NCI-H748 (cell line): ENCODE measurements at regions not wholly inside any gene's neighbourhood (a gene's known extent, or its start where the extent isn't known, plus 50 kb on each side); places are given as distances from the start of the nearest gene placed in this dataset.

Experiments used
- DNase-seq: peaks from one replicate; lab custom pipeline; 2025; ENCODE audit not compliant: unreplicated experiment; lab: John Stamatoyannopoulos, UW

DNA sequence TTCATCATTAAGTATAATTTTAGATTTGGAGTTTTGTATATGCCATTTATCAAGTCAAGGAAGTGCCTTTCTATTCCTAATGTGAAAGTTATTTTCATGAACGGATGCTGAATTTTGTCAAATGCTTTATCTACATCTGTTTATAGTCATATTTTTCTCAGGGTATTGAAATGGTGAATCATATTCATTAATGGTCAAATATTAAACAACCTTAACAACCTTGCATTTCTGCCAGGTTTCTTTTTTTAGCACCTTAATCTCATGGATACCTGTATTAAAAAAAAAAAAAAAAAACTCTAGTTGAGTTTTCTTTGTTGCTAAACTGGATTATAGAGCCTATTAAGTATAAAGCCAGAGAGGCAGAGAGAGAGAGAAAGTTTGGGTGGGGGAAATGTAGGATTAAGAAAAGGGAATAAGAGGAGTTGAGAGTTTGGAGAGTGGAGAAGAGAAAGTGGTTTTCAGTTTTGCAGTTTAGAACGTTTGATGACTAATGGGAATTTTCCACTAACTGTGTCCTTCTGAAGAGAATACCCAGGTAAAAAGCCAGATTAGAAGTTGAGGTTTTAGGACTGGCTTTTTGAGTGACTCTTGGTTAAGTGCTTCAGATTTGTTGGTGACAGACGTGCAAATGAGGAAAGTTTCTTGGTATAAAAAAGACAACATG, 305.0 kb downstream of the HLX start:
- no peak for DNase-seq

DNA sequence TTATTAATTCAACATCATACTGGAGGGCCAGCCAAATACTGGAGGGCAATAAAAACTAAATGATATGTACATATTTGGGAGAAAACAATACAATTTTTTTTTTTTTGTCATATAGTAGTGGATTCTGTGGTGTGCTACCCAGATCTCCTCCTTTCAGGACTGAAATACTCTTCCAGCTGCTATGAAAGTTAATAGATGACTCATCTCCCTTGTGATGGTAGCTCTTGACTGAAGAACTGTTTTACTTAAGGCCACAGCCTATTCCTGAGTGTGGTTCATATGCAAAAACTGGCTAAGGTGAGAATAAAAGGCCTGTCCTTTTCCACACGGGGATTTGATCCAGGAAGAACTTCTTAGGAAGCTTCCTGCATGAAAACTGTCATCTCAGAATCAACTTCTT, 307.9 kb downstream of the HLX start:
- DNase-seq = no peak

DNA sequence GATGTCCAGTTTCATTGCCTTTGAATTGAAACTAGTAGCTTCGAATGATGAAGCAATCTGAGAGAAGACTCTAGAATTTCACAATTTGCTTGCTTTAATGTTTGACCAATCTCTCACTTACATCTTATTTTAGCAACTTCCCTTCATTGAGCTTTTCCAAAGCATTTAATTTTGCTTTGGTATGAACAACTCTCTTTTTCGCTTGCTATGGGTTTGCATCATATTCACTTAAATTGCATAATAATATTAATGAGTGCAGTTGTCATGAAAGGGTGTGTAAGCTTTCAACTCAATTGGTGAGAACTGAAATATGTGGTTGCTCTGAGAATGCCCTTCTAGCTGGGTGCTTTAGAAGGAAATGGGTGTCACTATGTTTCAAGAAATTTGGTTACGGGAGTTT, 309.2 kb downstream of the HLX start:
- no peak for DNase-seq

DNA sequence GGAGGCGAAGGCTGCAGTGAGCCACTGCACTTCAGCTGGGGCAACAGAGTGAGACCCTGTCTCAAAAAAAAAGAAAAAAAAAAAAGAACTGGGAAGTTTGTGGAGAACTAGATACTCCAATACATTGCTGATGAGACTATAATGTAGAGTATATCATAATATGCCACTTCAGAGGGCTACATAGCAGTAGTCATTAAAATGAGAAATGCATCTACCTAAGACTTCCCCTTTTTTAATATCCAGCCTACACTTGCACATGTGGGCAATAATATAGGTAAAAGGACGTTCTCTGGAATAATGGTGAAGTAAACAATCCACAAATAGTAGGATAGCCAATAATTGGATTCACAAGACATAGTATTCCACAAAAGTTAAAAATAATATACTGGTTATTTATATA, 311.0 kb downstream of the HLX start:
- DNase-seq = no peak

DNA sequence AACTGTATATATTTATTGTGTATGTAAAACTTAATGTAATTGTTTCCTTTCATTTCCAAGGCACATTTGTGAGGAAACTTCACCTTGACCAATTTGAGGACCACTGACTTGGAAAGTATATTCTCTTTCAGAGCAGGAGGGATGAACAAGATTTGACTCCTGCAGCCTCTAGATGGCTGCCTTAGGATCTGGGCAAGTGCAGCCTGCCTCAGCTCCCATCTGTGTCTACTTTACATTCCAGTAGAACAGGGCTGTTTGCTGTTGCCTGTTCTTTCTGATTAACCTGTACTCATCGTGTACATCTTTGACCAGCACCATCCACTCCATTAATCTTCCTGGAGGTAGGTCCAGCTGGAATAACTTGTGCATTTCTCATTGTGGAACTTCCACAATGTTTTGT, 312.8 kb downstream of the HLX start:
- DNase-seq = no peak

DNA sequence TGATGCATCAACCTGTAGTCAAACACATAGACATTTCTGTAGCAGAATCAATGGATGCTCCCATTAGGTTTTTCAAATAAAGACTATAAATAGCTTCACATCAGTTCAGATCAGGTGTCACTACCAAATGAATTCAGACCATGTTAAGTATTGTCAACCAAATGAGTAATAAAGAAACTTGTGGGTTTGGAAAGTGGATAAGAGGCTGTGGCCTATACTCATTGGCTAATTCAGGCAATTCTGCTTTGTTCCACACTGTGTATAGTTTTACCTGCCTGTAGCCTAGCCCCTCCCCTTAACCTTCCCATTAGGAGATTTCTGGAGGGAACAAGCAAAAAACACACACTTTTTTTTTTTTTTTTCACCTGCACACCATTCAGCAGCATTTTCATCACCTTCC, 321.2 kb downstream of the HLX start:
- no peak for DNase-seq

DNA sequence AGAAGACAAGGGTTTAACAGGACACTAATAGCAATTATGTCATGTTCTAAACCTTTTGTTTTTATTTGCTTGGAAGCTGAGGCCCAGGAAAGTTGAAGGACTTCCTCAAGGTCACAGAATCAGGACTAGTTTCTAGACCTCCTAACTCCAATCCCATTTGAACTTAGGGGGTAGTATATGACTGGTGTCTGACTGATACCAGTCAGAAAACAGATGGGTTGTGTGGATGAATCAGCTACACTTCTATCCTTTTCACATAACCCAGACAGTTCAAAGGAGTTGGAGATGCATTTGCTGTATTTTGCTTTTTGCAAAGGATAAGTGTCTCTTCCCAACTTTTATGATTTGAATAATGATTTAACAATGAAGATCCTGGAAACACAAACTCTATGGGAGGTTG, 322.5 kb downstream of the HLX start:
- DNase-seq = no peak

DNA sequence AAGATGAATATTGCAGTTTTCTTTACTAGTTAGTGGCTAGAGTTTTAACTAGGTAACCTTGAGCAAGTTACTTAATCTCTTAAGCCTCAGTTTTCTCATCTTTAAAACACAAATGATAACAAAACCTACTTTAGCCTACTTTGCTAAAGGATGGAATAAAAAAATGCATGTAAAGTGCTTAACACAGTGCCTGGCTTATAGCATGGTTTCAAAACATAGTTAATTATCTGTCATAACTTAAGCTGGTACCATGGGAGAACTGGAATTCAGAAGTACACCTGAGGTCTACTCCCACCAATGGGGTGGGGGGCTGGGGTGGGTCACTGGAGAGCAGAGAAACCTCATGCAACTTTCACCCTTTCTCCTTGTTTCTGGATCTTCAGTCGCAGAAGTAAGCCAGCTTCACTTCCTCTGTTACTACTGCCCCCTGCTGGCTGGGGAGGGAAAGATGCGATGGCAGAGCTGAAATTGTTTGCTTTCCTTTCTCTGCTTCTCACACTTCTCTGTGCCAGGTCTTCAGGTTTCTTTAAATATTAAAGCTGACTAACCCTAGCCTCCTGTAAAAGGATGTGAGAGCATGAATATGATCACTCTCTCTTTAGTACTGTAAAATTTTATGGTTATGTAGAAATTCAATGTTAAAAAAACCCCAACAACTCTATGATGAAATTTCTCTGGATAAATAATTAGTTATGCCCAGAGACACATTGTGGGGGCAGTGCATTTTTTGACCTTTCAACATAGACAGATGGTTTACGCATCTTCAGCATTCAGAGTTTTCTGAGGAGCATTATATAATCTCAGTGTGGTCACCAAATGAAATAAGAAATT, 324.2 kb downstream of the HLX start:
- peak; percentile 58 for DNase-seq

DNA sequence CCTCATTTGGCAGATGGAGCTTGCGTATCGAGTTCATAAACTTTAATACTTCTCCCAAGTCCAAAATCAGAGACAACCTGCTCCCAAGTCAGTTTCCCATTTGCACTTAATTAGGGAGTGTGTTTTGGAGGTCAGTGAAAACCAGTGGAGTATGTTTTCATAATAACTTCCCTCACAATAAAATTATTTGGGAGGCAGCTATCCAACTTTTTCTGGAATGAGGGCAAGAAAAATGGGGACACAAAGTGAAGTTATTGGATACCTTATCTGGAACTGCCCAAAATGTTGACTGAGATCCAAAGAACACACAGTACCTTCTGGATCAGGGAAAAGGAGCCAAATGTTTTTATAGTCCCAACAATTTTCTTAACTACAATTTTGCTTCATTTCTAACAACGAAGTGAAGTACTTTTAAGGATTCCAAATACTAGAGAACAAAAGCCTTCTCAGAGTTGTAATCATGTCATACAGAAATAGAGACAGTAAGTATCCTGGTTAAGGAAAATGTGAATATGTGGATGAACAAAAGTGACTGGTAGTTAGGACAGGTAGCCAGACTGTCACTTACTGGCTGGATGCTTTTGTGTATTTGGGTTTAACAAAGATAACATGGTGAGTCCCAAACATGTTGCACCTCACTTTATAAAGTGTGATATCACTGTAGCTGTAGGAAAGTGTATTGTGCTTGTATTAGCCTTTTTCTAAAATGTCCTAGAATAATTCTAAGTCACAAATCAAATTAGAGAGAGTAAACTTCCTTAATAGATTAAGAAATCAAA, 325.0 kb downstream of the HLX start:
- DNase-seq = no peak

DNA sequence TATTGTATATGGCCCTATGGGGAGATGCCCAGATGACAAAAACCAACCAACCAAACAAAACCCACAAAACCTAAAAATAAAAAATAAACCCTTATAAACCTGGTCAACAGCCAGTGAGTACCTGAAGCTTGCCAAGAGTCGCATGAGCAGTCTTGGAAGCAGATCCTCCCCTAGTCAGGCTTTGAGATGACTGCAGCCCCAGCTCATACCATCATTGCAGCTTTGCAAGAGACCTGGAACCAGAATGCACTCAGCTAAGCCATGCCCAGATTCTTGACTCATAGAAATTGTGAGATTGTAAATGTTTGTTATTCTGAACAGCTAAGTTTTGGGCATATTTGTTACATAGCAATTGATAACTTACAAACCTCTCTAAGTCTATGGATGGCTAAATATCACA, 326.8 kb downstream of the HLX start:
- no peak for DNase-seq

DNA sequence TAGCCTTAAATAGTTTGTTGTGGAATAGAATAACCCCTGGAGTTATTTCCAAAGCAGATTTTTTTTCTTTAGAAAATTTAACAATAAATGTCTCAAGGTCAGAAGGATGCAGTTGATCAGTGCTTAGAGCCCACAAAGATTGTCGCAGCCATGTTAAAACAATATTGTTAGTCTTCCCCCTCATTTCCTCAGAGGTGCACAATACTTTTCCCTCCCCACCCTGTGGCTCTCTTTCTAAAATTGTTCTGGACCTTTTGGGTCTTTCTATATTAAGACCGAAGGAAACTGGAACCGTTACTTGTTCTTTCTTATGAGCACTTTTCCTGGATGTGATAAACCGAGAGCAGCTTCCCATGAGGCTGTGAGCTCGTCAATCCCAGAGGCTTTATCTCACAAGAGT, 333.7 kb downstream of the HLX start:
- no peak for DNase-seq

DNA sequence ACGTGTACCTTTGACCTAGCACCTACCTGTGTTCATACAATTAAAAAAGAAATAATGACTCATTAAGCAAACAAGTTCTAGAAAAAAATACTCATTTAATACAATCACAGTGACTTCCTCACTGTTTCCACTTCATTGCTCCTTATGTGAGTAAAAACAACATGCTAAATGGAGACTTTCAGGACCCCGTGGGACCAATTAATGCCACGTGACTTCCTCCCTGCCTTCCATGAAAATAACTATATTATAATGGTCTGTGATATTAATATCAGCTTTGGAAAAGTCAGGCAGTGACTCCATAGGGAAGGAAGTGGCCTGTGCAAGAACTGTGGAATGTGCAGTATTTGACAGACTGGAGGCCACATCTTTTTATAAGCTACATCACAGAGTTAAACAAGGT, 337.8 kb downstream of the HLX start:
- peak; percentile 32 for DNase-seq

DNA sequence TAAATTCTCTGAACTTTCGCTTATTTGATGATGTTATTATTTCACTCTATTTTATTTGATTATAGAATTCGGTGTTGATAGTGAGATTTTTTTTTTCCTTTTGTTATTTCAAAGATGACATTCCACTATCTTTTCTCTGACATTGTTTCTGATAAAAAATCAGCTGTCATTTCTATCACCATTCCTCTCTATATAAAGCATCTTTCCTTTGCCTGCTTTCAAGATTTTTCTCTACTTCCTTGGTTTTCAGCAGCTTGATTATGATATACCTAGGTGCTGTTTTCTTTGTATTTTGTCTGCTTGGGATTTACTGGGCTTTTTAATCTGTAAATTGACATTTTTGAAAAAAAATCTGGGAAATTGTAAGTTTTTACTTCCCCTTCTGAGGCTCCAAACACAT, 344.0 kb downstream of the HLX start:
- no peak for DNase-seq

DNA sequence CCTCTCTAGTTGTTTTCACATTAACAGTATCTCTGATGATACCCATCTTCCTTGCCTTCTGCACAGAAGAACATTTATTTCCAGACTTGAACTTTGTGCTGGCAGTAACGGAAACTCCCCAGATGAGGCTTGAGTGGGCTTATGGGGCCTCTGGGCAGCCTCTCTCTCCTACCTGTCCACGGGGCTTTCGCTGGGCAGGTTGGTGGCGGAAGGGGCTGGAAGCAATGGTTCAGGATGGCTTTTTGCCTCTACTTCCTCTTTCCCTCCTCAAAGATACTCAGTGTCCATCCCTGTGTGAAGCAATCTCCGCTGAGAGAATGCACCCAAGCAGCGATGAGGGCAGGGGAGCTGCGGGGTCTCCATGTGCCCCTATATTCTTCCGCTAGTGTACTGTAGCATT, 348.2 kb downstream of the HLX start:
- no peak for DNase-seq

DNA sequence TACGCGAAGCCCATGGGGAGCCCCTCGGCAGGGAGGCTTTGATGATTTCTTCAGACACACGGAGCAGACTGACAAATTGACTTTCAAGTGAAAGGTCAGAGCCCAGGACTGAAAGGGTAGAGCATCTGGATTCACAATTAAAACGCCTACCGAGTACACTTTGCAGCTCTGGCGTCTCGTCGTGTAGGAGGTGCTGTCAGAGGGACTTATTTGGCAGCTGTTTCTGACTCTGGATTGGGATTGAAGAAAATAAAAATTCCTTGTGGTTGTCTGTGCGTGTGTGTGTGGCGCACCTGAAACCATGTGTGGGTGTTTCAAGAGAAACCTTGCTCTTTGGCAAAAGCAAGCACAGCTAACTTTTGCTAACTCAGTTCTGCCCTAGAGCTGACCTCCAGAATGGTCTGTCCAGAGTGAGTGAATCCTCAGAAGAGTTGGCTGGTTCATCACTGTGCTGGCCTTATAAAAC, 348.7 kb downstream of the HLX start:
- DNase-seq = no peak

DNA sequence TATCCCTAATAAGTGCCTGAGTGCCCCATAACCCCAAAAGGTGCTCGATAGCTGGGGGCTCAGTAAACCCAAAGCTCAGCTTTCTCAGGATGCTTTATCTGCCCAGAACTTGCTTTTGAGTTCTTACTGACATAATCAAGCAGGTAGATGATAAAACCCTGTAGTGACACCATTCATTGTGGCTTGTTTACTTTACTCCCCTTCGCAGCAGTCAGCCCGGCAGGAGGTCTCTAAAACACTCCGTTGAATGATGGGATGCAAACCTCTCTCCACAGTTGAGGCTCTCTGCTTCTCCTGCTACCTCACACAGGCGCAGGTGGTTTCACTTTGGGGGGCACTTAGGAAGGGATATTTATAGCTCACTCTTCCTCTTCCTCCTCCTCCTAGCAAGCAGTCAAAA, 349.4 kb downstream of the HLX start:
- DNase-seq = peak; percentile 89

DNA sequence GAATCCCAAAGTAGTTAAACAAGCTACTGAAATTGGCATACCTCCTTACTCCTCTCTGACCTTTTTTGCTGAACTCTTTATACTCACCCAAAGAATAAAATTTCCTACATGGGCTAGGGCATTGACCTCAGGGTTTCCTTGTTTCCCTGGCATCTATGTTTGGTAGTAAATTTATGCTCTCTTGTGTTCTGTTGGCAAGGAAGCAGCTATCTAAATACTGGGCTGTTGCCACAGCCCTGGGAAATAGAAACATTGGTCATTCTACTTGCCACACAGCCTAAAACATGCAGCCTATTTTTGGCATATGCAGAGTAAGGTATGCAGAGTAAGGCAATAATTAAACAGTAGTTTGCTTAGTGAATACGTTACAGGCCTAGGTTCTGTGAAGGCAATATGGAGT, 351.4 kb downstream of the HLX start:
- peak; percentile 23 for DNase-seq

DNA sequence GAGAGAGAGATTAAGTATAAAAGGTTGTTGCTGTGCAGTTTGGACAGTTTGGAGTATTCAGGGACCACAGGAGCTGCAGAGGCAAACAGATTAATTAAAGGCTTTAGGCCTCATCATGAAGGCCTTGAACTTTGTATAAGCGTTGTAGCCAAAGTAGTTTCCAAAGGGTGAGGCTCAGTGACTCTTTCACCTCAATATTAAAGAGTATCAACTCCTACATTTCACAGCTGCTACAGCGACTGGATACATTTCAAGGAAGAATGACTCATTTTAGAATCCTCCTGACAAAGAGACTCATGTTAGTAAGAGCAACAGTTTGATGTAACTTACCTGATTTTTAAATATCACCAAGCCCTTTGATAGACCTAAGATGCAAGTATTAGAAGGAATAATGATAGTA, 355.5 kb downstream of the HLX start:
- DNase-seq = no peak

DNA sequence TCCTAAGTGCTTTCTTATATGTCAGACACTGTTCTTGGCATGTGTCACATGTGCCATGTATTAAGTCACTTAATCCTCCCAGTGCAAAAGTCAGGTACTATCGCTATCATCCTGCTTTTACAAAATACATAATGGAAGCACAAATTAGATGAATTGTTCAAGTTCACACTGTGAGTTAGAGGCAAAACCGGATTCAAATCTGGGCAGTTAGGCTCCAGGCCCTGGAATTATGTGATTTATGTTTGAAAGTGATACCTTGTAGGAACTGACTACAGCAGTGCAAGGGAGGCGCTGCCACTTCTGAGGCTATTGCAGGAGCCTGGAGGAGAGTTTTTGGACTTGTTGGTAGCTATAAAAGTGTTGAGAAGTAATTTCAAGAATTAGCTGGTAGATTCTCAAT, 358.3 kb downstream of the HLX start:
- no peak for DNase-seq

DNA sequence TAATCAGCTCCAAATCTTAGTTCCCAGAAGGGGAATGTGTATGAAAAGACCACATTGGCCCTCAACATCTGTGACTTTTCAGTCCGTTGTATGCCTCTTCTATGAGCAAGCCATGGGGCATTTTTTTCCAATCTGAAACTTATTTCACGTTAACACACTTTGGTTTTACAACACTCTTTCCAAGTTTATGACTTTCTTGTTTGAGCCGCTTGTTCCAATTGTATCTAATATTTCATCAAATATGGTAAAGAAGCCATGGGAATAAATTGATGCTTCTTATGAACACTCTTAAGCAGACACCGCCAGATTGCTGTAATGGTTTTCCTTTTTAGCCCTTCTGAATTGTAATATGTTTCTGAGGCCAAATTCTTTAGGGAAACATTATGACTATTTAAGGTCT, 359.9 kb downstream of the HLX start:
- no peak for DNase-seq

DNA sequence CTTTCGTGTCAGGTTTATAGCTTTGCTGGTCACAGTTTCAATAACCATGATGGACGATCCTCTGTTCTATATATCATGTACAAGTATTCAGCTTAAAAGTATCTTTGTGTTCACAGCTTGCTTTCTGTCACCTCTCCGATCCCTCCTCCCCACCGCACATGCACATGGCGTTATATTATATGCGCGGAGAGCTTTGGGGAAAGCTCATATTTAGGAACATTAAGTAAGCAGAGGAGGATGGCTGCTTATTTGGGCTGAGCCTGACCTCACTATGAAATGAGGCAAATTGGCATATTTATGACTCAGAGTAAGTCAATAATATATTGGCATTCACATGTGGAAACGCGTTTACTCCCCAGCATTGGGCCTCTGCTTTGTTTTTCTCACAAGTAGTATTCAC, 360.5 kb downstream of the HLX start:
- peak; percentile 5 for DNase-seq

DNA sequence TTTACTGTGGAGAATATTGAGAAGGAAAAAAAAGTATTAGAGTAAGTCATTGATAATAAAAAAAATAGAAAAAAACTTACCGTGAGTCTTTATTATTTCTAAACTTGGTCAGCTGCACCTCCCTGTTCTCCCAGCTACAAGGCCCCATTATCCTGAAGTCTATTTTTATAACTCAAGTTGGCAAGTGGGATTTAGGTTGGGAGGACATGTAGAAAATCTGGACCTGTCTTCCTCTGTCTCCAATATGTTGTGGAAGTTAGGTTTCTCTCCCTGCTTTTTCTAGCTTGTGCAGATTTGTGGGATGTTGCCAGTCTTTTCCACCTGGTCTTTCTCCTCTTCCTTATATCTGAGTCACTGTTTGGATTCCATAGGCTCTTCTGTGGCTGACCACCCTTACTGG, 361.4 kb downstream of the HLX start:
- no peak for DNase-seq
